ENCODE measurements at regions not wholly inside any gene's neighbourhood (a gene's known extent, or its start where the extent isn't known, plus 50 kb on each side); places are given as distances from the start of the nearest gene placed in this dataset.

GRCh38 chr10:14382022-14382421 is 51.3 kb upstream of the FRMD4A start:
- TF ChIP-seq CTCF (IDR thresholded peaks at IDR 0.05) = no peak
- TF ChIP-seq EZH2 (IDR thresholded peaks at IDR 0.05) = no peak
- TF ChIP-seq EZH2phosphoT487 (IDR thresholded peaks at IDR 0.05) = no peak

All from neural progenitor cell (in vitro differentiated cells).